ENCODE measurements at regions not wholly inside any gene's neighbourhood (a gene's known extent, or its start where the extent isn't known, plus 50 kb on each side); places are given as distances from the start of the nearest gene placed in this dataset.

DNA sequence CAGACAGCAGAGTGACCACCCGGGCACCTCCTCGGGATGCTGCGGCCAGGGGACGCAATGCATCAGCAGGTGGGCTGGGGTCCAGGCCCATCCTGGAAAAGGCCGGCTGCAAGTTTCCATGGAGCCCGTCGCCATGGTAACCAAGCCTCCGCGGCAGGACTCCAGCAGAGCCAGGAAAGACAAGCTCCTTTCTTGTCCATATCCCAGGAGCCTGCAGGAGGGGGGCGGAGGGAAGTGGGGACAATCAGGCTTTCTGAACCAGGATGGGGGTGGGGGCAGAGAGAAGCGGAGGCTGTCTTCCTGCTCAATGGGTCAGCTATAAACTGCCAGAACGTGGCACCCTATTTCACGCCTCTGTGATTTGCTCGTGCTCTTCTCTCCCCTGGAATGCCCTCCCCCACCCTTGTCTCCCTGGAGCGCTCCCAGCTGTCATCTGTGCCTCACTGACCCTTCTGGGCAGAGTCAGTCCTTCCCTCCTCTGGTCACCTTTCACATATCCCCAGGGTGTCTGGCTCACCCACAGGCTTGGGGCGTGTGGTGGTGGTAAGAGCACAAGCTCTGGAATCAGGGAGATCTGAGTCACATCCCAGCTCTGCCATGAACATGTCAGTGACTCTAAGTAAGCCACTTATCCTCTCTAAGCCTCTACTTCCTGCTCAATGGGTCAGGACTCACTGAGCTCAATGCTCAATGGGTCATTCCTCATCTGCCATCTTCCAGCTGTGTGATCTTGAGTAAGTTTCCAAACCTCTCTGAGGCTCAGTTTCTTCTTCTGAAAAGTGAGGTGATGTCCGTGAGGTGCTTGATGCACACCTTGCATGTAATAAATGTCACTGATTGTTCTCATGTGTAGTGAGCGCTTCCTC is 58.9 kb upstream of the LAPTM5 start:
- TF ChIP-seq, protein P1, sequence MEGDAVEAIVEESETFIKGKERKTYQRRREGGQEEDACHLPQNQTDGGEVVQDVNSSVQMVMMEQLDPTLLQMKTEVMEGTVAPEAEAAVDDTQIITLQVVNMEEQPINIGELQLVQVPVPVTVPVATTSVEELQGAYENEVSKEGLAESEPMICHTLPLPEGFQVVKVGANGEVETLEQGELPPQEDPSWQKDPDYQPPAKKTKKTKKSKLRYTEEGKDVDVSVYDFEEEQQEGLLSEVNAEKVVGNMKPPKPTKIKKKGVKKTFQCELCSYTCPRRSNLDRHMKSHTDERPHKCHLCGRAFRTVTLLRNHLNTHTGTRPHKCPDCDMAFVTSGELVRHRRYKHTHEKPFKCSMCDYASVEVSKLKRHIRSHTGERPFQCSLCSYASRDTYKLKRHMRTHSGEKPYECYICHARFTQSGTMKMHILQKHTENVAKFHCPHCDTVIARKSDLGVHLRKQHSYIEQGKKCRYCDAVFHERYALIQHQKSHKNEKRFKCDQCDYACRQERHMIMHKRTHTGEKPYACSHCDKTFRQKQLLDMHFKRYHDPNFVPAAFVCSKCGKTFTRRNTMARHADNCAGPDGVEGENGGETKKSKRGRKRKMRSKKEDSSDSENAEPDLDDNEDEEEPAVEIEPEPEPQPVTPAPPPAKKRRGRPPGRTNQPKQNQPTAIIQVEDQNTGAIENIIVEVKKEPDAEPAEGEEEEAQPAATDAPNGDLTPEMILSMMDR (IDR thresholded peaks at IDR 0.05; ENCODE audit: low read length), result no peak
- no peak for TF ChIP-seq EZH2 (optimal IDR thresholded peaks at IDR 0.05; ENCODE audit: low read depth, low read length)

Measured in MM.1S (cell line).